ENCODE measurements at regions not wholly inside any gene's neighbourhood (a gene's known extent, or its start where the extent isn't known, plus 50 kb on each side); places are given as distances from the start of the nearest gene placed in this dataset.

- no peaks in the 10 kb centered on the region for H3K4me1 Mint-ChIP-seq (ENCODE audit: low read depth)
- H3K4me3 Mint-ChIP-seq, result no peak overlapping the region
- no peaks in the 10 kb centered on the region for H3K36me3 Mint-ChIP-seq (ENCODE audit: low read depth)
- no peaks in the 10 kb centered on the region for H3K27me3 Mint-ChIP-seq
- H3K9me3 Mint-ChIP-seq, result peaks cover 6% of the 10 kb centered on the region
- H3K27ac Mint-ChIP-seq, result no peak overlapping the region
These were observed 117.2 kb downstream of the SPATA31D1 start for GRCh38 chr9:82105729-82106128.

GRCh38 chr9:82106536-82106935 lies 118.0 kb downstream of the SPATA31D1 start:
- no peaks in the 10 kb centered on the region for H3K4me1 Mint-ChIP-seq (ENCODE audit: low read depth)
- no peak overlapping the region for H3K27ac Mint-ChIP-seq
- no peaks in the 10 kb centered on the region for H3K36me3 Mint-ChIP-seq (ENCODE audit: low read depth)
- H3K4me3 Mint-ChIP-seq, result no peak overlapping the region
- H3K27me3 Mint-ChIP-seq, result no peaks in the 10 kb centered on the region
- no peaks in the 10 kb centered on the region for H3K9me3 Mint-ChIP-seq

GRCh38 chr9:82108474-82108873 lies 119.9 kb downstream of the SPATA31D1 start:
- no peak overlapping the region for H3K27ac Mint-ChIP-seq
- H3K9me3 Mint-ChIP-seq, result no peaks in the 10 kb centered on the region
- no peak overlapping the region for H3K4me3 Mint-ChIP-seq
- no peaks in the 10 kb centered on the region for H3K27me3 Mint-ChIP-seq
- H3K4me1 Mint-ChIP-seq (ENCODE audit: low read depth), result no peaks in the 10 kb centered on the region
- no peaks in the 10 kb centered on the region for H3K36me3 Mint-ChIP-seq (ENCODE audit: low read depth)

GRCh38 chr9:82108941-82109340 lies 120.4 kb downstream of the SPATA31D1 start:
- Mint-ChIP-seq H3K36me3 (ENCODE audit: low read depth) (no peaks in the 10 kb centered on the region), H3K9me3 (no peaks in the 10 kb centered on the region), H3K4me1 (ENCODE audit: low read depth) (no peaks in the 10 kb centered on the region), H3K4me3 (no peak overlapping the region), H3K27ac (no peak overlapping the region), H3K27me3 (no peaks in the 10 kb centered on the region)

GRCh38 chr9:82109626-82110025 lies 121.1 kb downstream of the SPATA31D1 start:
- no peak overlapping the region for H3K4me3 Mint-ChIP-seq
- H3K27me3 Mint-ChIP-seq, result no peaks in the 10 kb centered on the region
- no peaks in the 10 kb centered on the region for H3K9me3 Mint-ChIP-seq
- no peaks in the 10 kb centered on the region for H3K4me1 Mint-ChIP-seq (ENCODE audit: low read depth)
- H3K27ac Mint-ChIP-seq, result no peak overlapping the region
- H3K36me3 Mint-ChIP-seq (ENCODE audit: low read depth), result no peaks in the 10 kb centered on the region

- H3K27me3 Mint-ChIP-seq, result no peaks in the 10 kb centered on the region
- no peaks in the 10 kb centered on the region for H3K36me3 Mint-ChIP-seq (ENCODE audit: low read depth)
- H3K4me1 Mint-ChIP-seq (ENCODE audit: low read depth), result no peaks in the 10 kb centered on the region
- H3K9me3 Mint-ChIP-seq, result peaks cover 3% of the 10 kb centered on the region
- H3K27ac Mint-ChIP-seq, result no peak overlapping the region
- no peak overlapping the region for H3K4me3 Mint-ChIP-seq
These were observed 122.3 kb downstream of the SPATA31D1 start for GRCh38 chr9:82110881-82111280.

- Mint-ChIP-seq H3K27ac (no peak overlapping the region), H3K27me3 (no peaks in the 10 kb centered on the region), H3K4me3 (no peak overlapping the region), H3K4me1 (ENCODE audit: low read depth) (no peaks in the 10 kb centered on the region), H3K9me3 (peaks cover 3% of the 10 kb centered on the region), H3K36me3 (ENCODE audit: low read depth) (no peaks in the 10 kb centered on the region)
These were observed 126.8 kb downstream of the SPATA31D1 start for GRCh38 chr9:82115331-82115730.

GRCh38 chr9:82115900-82116299 lies 127.3 kb downstream of the SPATA31D1 start:
- Mint-ChIP-seq H3K36me3 (ENCODE audit: low read depth) (no peaks in the 10 kb centered on the region), H3K27me3 (no peaks in the 10 kb centered on the region), H3K4me3 (no peak overlapping the region), H3K4me1 (ENCODE audit: low read depth) (no peaks in the 10 kb centered on the region), H3K27ac (no peak overlapping the region), H3K9me3 (peaks cover 3% of the 10 kb centered on the region)

GRCh38 chr9:82116556-82116955 lies 128.0 kb downstream of the SPATA31D1 start:
- Mint-ChIP-seq H3K27me3 (no peaks in the 10 kb centered on the region), H3K4me1 (ENCODE audit: low read depth) (no peaks in the 10 kb centered on the region), H3K36me3 (ENCODE audit: low read depth) (no peaks in the 10 kb centered on the region), H3K4me3 (no peak overlapping the region), H3K27ac (no peak overlapping the region), H3K9me3 (peaks cover 3% of the 10 kb centered on the region)

- H3K36me3 Mint-ChIP-seq (ENCODE audit: low read depth), result no peaks in the 10 kb centered on the region
- H3K27me3 Mint-ChIP-seq, result no peaks in the 10 kb centered on the region
- peaks cover 3% of the 10 kb centered on the region for H3K9me3 Mint-ChIP-seq
- H3K4me3 Mint-ChIP-seq, result no peak overlapping the region
- no peaks in the 10 kb centered on the region for H3K4me1 Mint-ChIP-seq (ENCODE audit: low read depth)
- no peak overlapping the region for H3K27ac Mint-ChIP-seq
These were observed 128.6 kb downstream of the SPATA31D1 start for GRCh38 chr9:82117026-82117811.

- H3K27me3 Mint-ChIP-seq, result no peaks in the 10 kb centered on the region
- no peak overlapping the region for H3K27ac Mint-ChIP-seq
- H3K4me1 Mint-ChIP-seq (ENCODE audit: low read depth), result peaks cover 16% of the 10 kb centered on the region
- H3K9me3 Mint-ChIP-seq, result no peaks in the 10 kb centered on the region
- H3K36me3 Mint-ChIP-seq (ENCODE audit: low read depth), result no peaks in the 10 kb centered on the region
- H3K4me3 Mint-ChIP-seq, result no peak overlapping the region
These were observed 134.2 kb downstream of the SPATA31D1 start for GRCh38 chr9:82122731-82123130.

GRCh38 chr9:82124090-82124489 lies 135.5 kb downstream of the SPATA31D1 start:
- Mint-ChIP-seq H3K27me3 (no peaks in the 10 kb centered on the region), H3K4me1 (ENCODE audit: low read depth) (peaks cover 27% of the 10 kb centered on the region)

GRCh38 chr9:82126256-82126655 lies 137.7 kb downstream of the SPATA31D1 start:
- Mint-ChIP-seq H3K27ac (no peak overlapping the region), H3K36me3 (ENCODE audit: low read depth) (no peaks in the 10 kb centered on the region), H3K4me1 (ENCODE audit: low read depth) (peaks cover 30% of the 10 kb centered on the region), H3K27me3 (no peaks in the 10 kb centered on the region), H3K9me3 (peaks cover 2% of the 10 kb centered on the region), H3K4me3 (no peak overlapping the region)

More at GRCh38 chr9:82124090-82124489, 135.5 kb downstream of the SPATA31D1 start:
- Mint-ChIP-seq H3K9me3 (no peaks in the 10 kb centered on the region), H3K4me3 (no peak overlapping the region), H3K36me3 (ENCODE audit: low read depth) (no peaks in the 10 kb centered on the region), H3K27ac (no peak overlapping the region)

GRCh38 chr9:82127465-82127864 lies 138.9 kb downstream of the SPATA31D1 start:
- H3K4me1 Mint-ChIP-seq (ENCODE audit: low read depth), result peaks cover 30% of the 10 kb centered on the region
- H3K36me3 Mint-ChIP-seq (ENCODE audit: low read depth), result no peaks in the 10 kb centered on the region
- H3K9me3 Mint-ChIP-seq, result peaks cover 2% of the 10 kb centered on the region
- no peaks in the 10 kb centered on the region for H3K27me3 Mint-ChIP-seq
- H3K27ac Mint-ChIP-seq, result peak overlapping the region; percentile 24
- no peak overlapping the region for H3K4me3 Mint-ChIP-seq

GRCh38 chr9:82128011-82128696 lies 139.6 kb downstream of the SPATA31D1 start:
- Mint-ChIP-seq H3K27ac (peak overlapping the region; percentile 24), H3K36me3 (ENCODE audit: low read depth) (no peaks in the 10 kb centered on the region), H3K4me3 (no peak overlapping the region), H3K27me3 (no peaks in the 10 kb centered on the region), H3K9me3 (peaks cover 2% of the 10 kb centered on the region), H3K4me1 (ENCODE audit: low read depth) (peaks cover 30% of the 10 kb centered on the region)
